ENCODE measurements at regions not wholly inside any gene's neighbourhood (a gene's known extent, or its start where the extent isn't known, plus 50 kb on each side); places are given as distances from the start of the nearest gene placed in this dataset.

DNA sequence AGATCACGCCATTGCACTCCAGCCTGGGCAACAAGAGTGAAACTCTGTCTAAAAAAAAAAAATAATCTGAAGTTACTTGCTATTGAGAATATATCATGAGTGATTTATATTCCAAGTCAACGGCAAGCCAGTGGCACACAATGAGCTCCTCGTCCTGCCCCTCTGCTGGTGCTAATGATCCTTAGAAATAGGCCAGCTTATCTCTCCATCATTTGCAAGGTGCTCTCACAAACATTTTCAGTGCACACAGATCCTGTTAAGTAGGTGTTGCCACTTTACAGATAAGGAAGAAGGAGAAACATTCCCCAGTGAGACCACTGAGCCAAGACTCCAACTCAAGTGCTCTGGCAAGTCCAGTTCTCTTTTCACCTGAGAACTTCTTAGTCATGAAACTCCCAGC, 91.3 kb upstream of the GPR45 start:
- TF ChIP-seq BHLHE40 (IDR thresholded peaks at IDR 0.05; ENCODE audit: borderline replicate concordance) (no peak), NFRKB (IDR thresholded peaks at IDR 0.05) (no peak), SP1 (IDR thresholded peaks at IDR 0.05) (no peak), ARNT (IDR thresholded peaks at IDR 0.05) (no peak), L3MBTL2 (conservative IDR thresholded peaks at IDR 0.05) (no peak), HDGF (IDR thresholded peaks at IDR 0.05; ENCODE audit: borderline replicate concordance) (no peak), ZNF384 (IDR thresholded peaks at IDR 0.05) (no peak), FOXM1 (IDR thresholded peaks at IDR 0.05; ENCODE audit: borderline replicate concordance) (no peak)
- POLR2A ChIA-PET, result interaction anchor here (0.8 kb wide), 1 partner anchor 90 kb away, joined by 4 read pairs; no protein-coding TSS in a partner anchor
- DNase-seq (ENCODE audit: extremely low spot score), result no peak
- CTCF ChIA-PET, result no interaction called here

- ChIA-PET CTCF (no interaction called here), POLR2A (no interaction called here)
Observed at GRCh38 chr2:105154119-105154818, 87.3 kb upstream of the GPR45 start.

GRCh38 chr2:105156166-105156565, 85.4 kb upstream of the GPR45 start:
- TF ChIP-seq HDGF (IDR thresholded peaks at IDR 0.05; ENCODE audit: borderline replicate concordance) (no peak), NFRKB (IDR thresholded peaks at IDR 0.05) (no peak), FOXA1 (IDR thresholded peaks at IDR 0.05) (no peak)
- POLR2A ChIA-PET, result no interaction called here
- no peak for DNase-seq (ENCODE audit: extremely low spot score)
- CTCF ChIA-PET, result no interaction called here

More at GRCh38 chr2:105154119-105154818, 87.3 kb upstream of the GPR45 start:
- no peak for DNase-seq (ENCODE audit: extremely low spot score)
- TF ChIP-seq, protein P1, sequence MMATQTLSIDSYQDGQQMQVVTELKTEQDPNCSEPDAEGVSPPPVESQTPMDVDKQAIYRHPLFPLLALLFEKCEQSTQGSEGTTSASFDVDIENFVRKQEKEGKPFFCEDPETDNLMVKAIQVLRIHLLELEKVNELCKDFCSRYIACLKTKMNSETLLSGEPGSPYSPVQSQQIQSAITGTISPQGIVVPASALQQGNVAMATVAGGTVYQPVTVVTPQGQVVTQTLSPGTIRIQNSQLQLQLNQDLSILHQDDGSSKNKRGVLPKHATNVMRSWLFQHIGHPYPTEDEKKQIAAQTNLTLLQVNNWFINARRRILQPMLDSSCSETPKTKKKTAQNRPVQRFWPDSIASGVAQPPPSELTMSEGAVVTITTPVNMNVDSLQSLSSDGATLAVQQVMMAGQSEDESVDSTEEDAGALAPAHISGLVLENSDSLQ (IDR thresholded peaks at IDR 0.05), result no peak
- no peak for TF ChIP-seq LEF1 (IDR thresholded peaks at IDR 0.05; ENCODE audit: borderline replicate concordance)
- TF ChIP-seq L3MBTL2 (conservative IDR thresholded peaks at IDR 0.05), result no peak
- no peak for TF ChIP-seq CTBP1 (IDR thresholded peaks at IDR 0.05; ENCODE audit: borderline replicate concordance)
- no peak for TF ChIP-seq NFRKB (IDR thresholded peaks at IDR 0.05)
- TF ChIP-seq SP1 (IDR thresholded peaks at IDR 0.05), result no peak
- no peak for TF ChIP-seq TARDBP (IDR thresholded peaks at IDR 0.05)
- TF ChIP-seq BHLHE40 (IDR thresholded peaks at IDR 0.05; ENCODE audit: borderline replicate concordance), result no peak
- TF ChIP-seq ELF4 (IDR thresholded peaks at IDR 0.05), result no peak
- TF ChIP-seq HDGF (IDR thresholded peaks at IDR 0.05; ENCODE audit: borderline replicate concordance), result no peak
- no peak for TF ChIP-seq ZNF384 (IDR thresholded peaks at IDR 0.05)
- TF ChIP-seq SUZ12 (IDR thresholded peaks at IDR 0.05), result no peak
- TF ChIP-seq FOXK2 (IDR thresholded peaks at IDR 0.05), result no peak
- no peak for TF ChIP-seq FOXM1 (IDR thresholded peaks at IDR 0.05; ENCODE audit: borderline replicate concordance)
- no peak for TF ChIP-seq ARNT (IDR thresholded peaks at IDR 0.05)

GRCh38 chr2:105158002-105158401, 83.5 kb upstream of the GPR45 start:
- CTCF ChIA-PET, result no interaction called here

GRCh38 chr2:105166688-105167087, 74.9 kb upstream of the GPR45 start:
- CTCF ChIA-PET, result interaction anchor here (1.0 kb wide), 1 partner anchor 13 kb away, joined by 4 read pairs; no protein-coding TSS in a partner anchor
- TF ChIP-seq BHLHE40 (IDR thresholded peaks at IDR 0.05; ENCODE audit: borderline replicate concordance) (no peak), TARDBP (IDR thresholded peaks at IDR 0.05) (no peak), SP1 (IDR thresholded peaks at IDR 0.05) (no peak), FOXK2 (IDR thresholded peaks at IDR 0.05) (no peak), NFRKB (IDR thresholded peaks at IDR 0.05) (no peak), LEF1 (IDR thresholded peaks at IDR 0.05; ENCODE audit: borderline replicate concordance) (no peak), ZNF384 (IDR thresholded peaks at IDR 0.05) (no peak), ELF4 (IDR thresholded peaks at IDR 0.05) (no peak), CTBP1 (IDR thresholded peaks at IDR 0.05; ENCODE audit: borderline replicate concordance) (no peak), SUZ12 (IDR thresholded peaks at IDR 0.05) (no peak)
- TF ChIP-seq, protein P1 (IDR thresholded peaks at IDR 0.05), result no peak
- DNase-seq (ENCODE audit: extremely low spot score), result no peak
- POLR2A ChIA-PET, result interaction anchor here (1.0 kb wide), 1 partner anchor 36 kb away, joined by 3 read pairs; no protein-coding TSS in a partner anchor

More at GRCh38 chr2:105158002-105158401, 83.5 kb upstream of the GPR45 start:
- no peak for DNase-seq (ENCODE audit: extremely low spot score)
- no peak for TF ChIP-seq L3MBTL2 (conservative IDR thresholded peaks at IDR 0.05)
- no peak for TF ChIP-seq BHLHE40 (IDR thresholded peaks at IDR 0.05; ENCODE audit: borderline replicate concordance)
- POLR2A ChIA-PET, result no interaction called here

- POLR2A ChIA-PET, result no interaction called here
- no peak for DNase-seq (ENCODE audit: extremely low spot score)
Observed at GRCh38 chr2:105168543-105168942, 73.0 kb upstream of the GPR45 start.

More at GRCh38 chr2:105168543-105168942, 73.0 kb upstream of the GPR45 start:
- CTCF ChIA-PET, result no interaction called here
- TF ChIP-seq SUZ12 (IDR thresholded peaks at IDR 0.05), result no peak
- no peak for TF ChIP-seq ZNF384 (IDR thresholded peaks at IDR 0.05)
- no peak for TF ChIP-seq CTBP1 (IDR thresholded peaks at IDR 0.05; ENCODE audit: borderline replicate concordance)
- no peak for TF ChIP-seq NFRKB (IDR thresholded peaks at IDR 0.05)
- TF ChIP-seq ARNT (IDR thresholded peaks at IDR 0.05), result no peak
- TF ChIP-seq, protein P1 (IDR thresholded peaks at IDR 0.05), result no peak
- no peak for TF ChIP-seq SP1 (IDR thresholded peaks at IDR 0.05)
- TF ChIP-seq L3MBTL2 (conservative IDR thresholded peaks at IDR 0.05), result no peak
- TF ChIP-seq FOXM1 (IDR thresholded peaks at IDR 0.05; ENCODE audit: borderline replicate concordance), result no peak
- no peak for TF ChIP-seq HDGF (IDR thresholded peaks at IDR 0.05; ENCODE audit: borderline replicate concordance)
- no peak for TF ChIP-seq BHLHE40 (IDR thresholded peaks at IDR 0.05; ENCODE audit: borderline replicate concordance)
- TF ChIP-seq FOXA1 (IDR thresholded peaks at IDR 0.05), result no peak
- TF ChIP-seq FOXK2 (IDR thresholded peaks at IDR 0.05), result no peak
- TF ChIP-seq LEF1 (IDR thresholded peaks at IDR 0.05; ENCODE audit: borderline replicate concordance), result no peak
- no peak for TF ChIP-seq TARDBP (IDR thresholded peaks at IDR 0.05)
- TF ChIP-seq ELF4 (IDR thresholded peaks at IDR 0.05), result no peak

Data from HEK293T (cell line).